Naive B cell (primary cell): ENCODE measurements at regions not wholly inside any gene's neighbourhood (a gene's known extent, or its start where the extent isn't known, plus 50 kb on each side); places are given as distances from the start of the nearest gene placed in this dataset.
A peak's percentile ranks its signal among the peaks of the same experiment; 100 is the strongest.
"Not testable (repeated sequence)": the region's sequence is repeated elsewhere in the genome, so short reads cannot be mapped to it uniquely, and the experiment has no call there.

ENCODE experiments used
- ATAC-seq, 2 donors: fragments of 150-1000 bp; cut with Tn5 transposase; 2 replicates each; pipeline ENCODE4 v1.10.0; 2021; ENCODE audit warnings: low read depth in 2 of 2, mild to moderate bottlenecking in 2 of 2, moderate library complexity in 2 of 2
- DNase-seq: peaks from one replicate; pipeline ENCODE4 v3.0.0; 2022
- H3K27ac Mint-ChIP-seq, 6 donors: one replicate each; pipeline ENCODE4 v1.8.0; 2020 to 2022; ENCODE audit warnings: mild to moderate bottlenecking in 6 of 6, mixed read lengths in 6 of 6, moderate library complexity in 5 of 6, inconsistent platforms in 2 of 6
- H3K27me3 Mint-ChIP-seq, 3 donors: one replicate each; pipeline ENCODE4 v1.8.0; 2021 to 2022; ENCODE audit warnings: mixed read lengths in 3 of 3, mild to moderate bottlenecking in 1 of 3
- H3K36me3 Mint-ChIP-seq, 2 donors: one replicate each; pipeline ENCODE4 v1.8.0; 2020 to 2022; ENCODE audit warnings: mixed read lengths in 2 of 2, inconsistent platforms in 1 of 2, mild to moderate bottlenecking in 1 of 2
- H3K4me1 Mint-ChIP-seq, 3 donors: one replicate each; pipeline ENCODE4 v1.8.0; 2020 to 2022; ENCODE audit warnings: mixed read lengths in 3 of 3, inconsistent platforms in 1 of 3, mild to moderate bottlenecking in 1 of 3, moderate library complexity in 1 of 3
- H3K4me3 Mint-ChIP-seq, 8 donors: one replicate each; pipeline ENCODE4 v1.8.0; 2020 to 2022; ENCODE audit warnings: mild to moderate bottlenecking in 8 of 8, mixed read lengths in 8 of 8, moderate library complexity in 8 of 8, inconsistent platforms in 2 of 8
- H3K9me3 Mint-ChIP-seq, 7 donors: one replicate each; pipeline ENCODE4 v1.8.0; 2020 to 2022; ENCODE audit warnings: mixed read lengths in 7 of 7, mild to moderate bottlenecking in 5 of 7, inconsistent platforms in 2 of 7, moderate library complexity in 1 of 7

GRCh38 chr1:170424346-170424745, 107.6 kb upstream of the GORAB start:
- peaks cover 0 to 9% (median 6%) of the 10 kb centered on the region in 7 donors for H3K9me3 Mint-ChIP-seq
- H3K4me3 Mint-ChIP-seq, result no peak overlapping the region
- H3K4me1 Mint-ChIP-seq, result no peaks in the 10 kb centered on the region
- peaks cover 0 to 17% (median 8%) of the 10 kb centered on the region in 3 donors for H3K27me3 Mint-ChIP-seq
- ATAC-seq, result no peak
- no peaks in the 10 kb centered on the region for H3K36me3 Mint-ChIP-seq
- no peak for DNase-seq
- H3K27ac Mint-ChIP-seq, result peak overlapping the region in 1 of 6 donors; percentile 22

DNA sequence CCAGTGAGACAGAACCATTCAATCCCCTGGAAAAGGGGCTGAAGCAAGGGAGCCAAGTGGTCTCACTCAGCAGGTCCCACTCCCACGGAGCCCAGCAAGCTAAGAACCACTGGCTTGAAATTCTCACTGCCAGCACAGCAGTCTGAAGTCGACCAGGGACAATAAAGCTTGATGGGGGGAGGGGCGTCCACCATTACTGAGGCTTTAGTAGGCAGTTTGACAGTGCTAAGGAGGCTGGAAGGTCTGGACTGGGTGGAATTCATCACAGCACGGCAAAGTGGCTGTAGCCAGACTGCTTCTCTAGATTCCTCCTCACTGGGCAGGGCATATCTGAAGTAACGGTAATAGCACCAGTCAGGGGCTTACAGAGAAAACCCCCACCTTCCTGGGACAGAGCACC, 105.4 kb upstream of the GORAB start:
- DNase-seq (no peak), ATAC-seq (no peak)
- Mint-ChIP-seq H3K4me3 (no peak overlapping the region), H3K27me3 (peaks cover 0 to 18% (median 8%) of the 10 kb centered on the region in 3 donors), H3K4me1 (no peaks in the 10 kb centered on the region), H3K36me3 (no peaks in the 10 kb centered on the region), H3K9me3 (peaks cover 2 to 23% (median 7%) of the 10 kb centered on the region in 7 donors), H3K27ac (no peak overlapping the region)

DNA sequence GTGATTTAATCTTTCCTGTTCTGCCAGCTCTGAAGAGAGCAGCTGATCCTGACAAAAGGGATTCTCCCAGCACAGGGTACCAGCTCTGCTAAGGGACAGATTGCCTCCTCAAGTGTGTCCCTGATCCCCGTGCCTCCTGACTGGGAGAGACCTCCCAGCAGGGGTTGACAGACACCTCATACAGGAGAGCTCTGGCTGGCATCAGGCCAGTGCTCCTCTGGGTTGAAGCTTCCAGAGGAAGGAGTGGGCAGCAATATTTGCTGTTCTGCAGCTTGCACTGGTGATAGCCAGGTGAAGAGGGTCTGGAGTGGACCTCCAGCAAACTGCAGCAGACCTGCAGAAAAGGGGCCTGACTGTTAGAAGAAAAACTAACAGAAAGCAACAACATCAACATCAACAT, 105.0 kb upstream of the GORAB start:
- H3K4me1 Mint-ChIP-seq, ATAC-seq, H3K27ac Mint-ChIP-seq, DNase-seq, H3K36me3 Mint-ChIP-seq: not testable (repeated sequence)
- peaks cover 2 to 27% (median 7%) of the 10 kb centered on the region in 7 donors for H3K9me3 Mint-ChIP-seq
- H3K27me3 Mint-ChIP-seq, result peaks cover 0 to 18% (median 8%) of the 10 kb centered on the region in 3 donors
- peak overlapping the region in 1 of 8 donors; percentile 18 for H3K4me3 Mint-ChIP-seq

DNA sequence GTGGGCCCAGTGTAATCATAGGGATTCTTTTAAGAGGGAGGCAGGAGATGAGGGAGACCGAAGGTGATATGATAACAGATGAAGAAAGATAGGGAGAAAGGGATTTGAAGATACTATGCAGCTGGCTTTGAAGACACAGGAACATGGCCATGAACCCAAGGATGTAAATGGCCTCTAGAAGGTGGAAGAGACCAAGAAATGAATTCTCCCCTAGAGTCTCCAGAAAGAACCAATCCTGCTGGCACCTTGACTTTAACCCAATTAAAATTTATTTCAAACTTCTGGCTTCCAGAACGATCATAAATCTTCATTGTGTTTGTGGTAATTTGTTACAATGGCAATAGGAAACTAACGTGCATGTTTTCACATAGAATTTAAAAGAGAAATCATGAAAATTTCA, 95.0 kb upstream of the GORAB start:
- no peak for DNase-seq
- no peak overlapping the region for H3K4me3 Mint-ChIP-seq
- no peaks in the 10 kb centered on the region for H3K36me3 Mint-ChIP-seq
- no peak for ATAC-seq
- H3K27me3 Mint-ChIP-seq, result no peaks in the 10 kb centered on the region
- peaks cover 0 to 8% (median under 1%) of the 10 kb centered on the region in 7 donors for H3K9me3 Mint-ChIP-seq
- no peak overlapping the region for H3K27ac Mint-ChIP-seq
- H3K4me1 Mint-ChIP-seq, result no peaks in the 10 kb centered on the region

- ATAC-seq (no peak), DNase-seq (no peak)
- Mint-ChIP-seq H3K4me3 (no peak overlapping the region), H3K9me3 (peaks cover 0 to 8% (median 0%) of the 10 kb centered on the region in 7 donors), H3K4me1 (no peaks in the 10 kb centered on the region), H3K27ac (no peak overlapping the region), H3K36me3 (no peaks in the 10 kb centered on the region), H3K27me3 (no peaks in the 10 kb centered on the region)
These were observed 86.9 kb upstream of the GORAB start for GRCh38 chr1:170445096-170445495.

DNA sequence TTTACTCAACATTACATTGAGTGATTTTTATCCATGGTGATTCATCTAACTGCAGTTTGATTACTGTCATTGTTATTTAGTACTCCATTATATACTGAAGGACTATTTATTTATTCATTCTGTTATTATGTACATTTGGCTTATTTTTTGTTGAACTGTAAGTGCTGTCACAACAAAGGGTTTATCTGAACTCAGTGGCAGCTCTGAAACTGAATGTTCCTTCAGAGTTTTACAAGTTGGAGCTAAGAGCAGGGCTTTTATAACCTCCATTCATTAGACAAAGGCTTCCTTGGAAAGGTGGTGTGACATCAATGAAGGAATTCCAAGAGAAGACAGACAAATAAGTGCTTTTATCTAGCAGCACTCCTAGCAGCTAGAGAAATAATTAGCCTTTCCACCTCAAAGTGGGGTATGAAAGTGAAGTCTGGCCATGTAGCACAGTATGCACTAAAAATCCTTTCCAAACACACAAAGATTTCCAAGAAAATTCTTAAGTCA, 83.3 kb upstream of the GORAB start:
- no peaks in the 10 kb centered on the region for H3K4me1 Mint-ChIP-seq
- DNase-seq, result no peak
- peaks cover 5 to 22% (median 8%) of the 10 kb centered on the region in 7 donors for H3K9me3 Mint-ChIP-seq
- no peak for ATAC-seq
- H3K27ac Mint-ChIP-seq, result no peak overlapping the region
- H3K36me3 Mint-ChIP-seq, result no peaks in the 10 kb centered on the region
- H3K27me3 Mint-ChIP-seq, result no peaks in the 10 kb centered on the region
- no peak overlapping the region for H3K4me3 Mint-ChIP-seq

GRCh38 chr1:170457325-170458050, 74.5 kb upstream of the GORAB start:
- H3K4me3 Mint-ChIP-seq, H3K27ac Mint-ChIP-seq, ATAC-seq, H3K4me1 Mint-ChIP-seq, H3K36me3 Mint-ChIP-seq, DNase-seq, H3K27me3 Mint-ChIP-seq: not testable (repeated sequence)
- H3K9me3 Mint-ChIP-seq, result peaks cover 6 to 29% (median 18%) of the 10 kb centered on the region in 7 donors

GRCh38 chr1:170460001-170460400, 72.0 kb upstream of the GORAB start:
- no peak for DNase-seq
- H3K9me3 Mint-ChIP-seq, result peaks cover 3 to 16% (median 9%) of the 10 kb centered on the region in 7 donors
- H3K36me3 Mint-ChIP-seq, result peaks cover 0 to 9% of the 10 kb centered on the region in 2 donors
- no peak overlapping the region for H3K27ac Mint-ChIP-seq
- H3K4me3 Mint-ChIP-seq, result no peak overlapping the region
- H3K27me3 Mint-ChIP-seq, result peaks cover 0 to 8% (median 0%) of the 10 kb centered on the region in 3 donors
- no peak for ATAC-seq
- no peaks in the 10 kb centered on the region for H3K4me1 Mint-ChIP-seq

DNA sequence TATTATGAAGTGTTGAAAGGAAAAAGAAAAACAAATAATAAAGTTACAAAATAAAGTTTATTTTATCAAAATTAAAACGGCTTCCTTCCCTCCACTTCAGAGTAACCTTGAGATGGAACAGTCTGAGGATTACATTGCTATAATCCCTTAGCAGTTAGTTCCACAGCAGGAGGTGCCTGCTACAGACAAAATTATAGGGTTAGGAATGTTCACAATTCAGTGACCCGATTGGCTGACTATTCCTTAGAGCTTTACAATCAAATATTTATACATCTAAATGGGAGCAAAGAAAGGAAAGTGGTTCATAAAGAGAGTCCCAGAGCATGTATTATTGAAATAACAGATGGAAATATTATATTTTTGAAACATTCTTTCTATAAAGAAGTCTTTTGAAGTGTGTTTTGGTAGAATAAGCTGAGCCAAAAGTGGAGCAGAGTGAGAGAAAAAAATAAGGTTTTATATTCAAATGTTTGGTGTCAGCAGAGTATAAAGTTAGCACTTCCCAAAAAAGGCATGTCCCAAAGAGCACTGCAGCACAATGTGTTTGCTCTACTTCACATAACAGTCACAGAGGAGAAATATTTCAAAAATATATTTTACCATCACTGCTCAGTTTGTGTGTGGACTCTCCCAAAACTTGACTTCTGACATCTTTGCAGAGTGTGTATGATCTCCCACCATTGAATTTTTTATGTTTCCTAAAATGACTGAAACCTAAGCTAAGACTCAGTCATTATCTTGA, 71.4 kb upstream of the GORAB start:
- Mint-ChIP-seq H3K9me3 (peaks cover 1 to 16% (median 9%) of the 10 kb centered on the region in 7 donors), H3K36me3 (peaks cover 0 to 9% of the 10 kb centered on the region in 2 donors), H3K27me3 (peaks cover 0 to 8% (median 0%) of the 10 kb centered on the region in 3 donors), H3K4me1 (no peaks in the 10 kb centered on the region), H3K4me3 (no peak overlapping the region), H3K27ac (no peak overlapping the region)
- ATAC-seq (no peak), DNase-seq (no peak)

DNA sequence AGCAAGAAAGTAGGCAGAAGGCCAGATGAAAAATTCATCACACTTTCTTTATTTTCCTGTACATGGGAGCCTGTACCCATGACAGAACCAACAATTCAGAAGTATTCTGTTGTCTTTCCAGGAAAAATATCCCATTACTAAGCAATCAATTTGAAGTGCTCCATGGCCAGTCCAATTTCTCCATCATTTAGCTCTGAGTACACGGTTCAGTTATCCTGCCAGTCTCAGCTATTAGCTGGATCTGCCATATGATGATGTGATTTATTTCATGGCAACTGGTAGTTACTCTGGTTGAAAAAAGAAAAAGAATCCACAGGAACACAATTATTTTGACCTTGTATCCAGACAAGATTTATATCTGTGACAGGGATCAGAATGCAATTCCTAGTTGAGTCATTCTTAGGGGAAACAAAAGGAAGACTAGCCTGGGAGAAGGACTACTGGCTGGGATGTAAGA, 70.6 kb upstream of the GORAB start:
- Mint-ChIP-seq H3K4me1 (no peaks in the 10 kb centered on the region), H3K27me3 (peaks cover 0 to 9% (median 0%) of the 10 kb centered on the region in 3 donors), H3K27ac (no peak overlapping the region), H3K36me3 (peaks cover 0 to 9% of the 10 kb centered on the region in 2 donors), H3K9me3 (peaks cover 0 to 15% (median 11%) of the 10 kb centered on the region in 7 donors), H3K4me3 (no peak overlapping the region)
- DNase-seq (no peak), ATAC-seq (no peak)

DNA sequence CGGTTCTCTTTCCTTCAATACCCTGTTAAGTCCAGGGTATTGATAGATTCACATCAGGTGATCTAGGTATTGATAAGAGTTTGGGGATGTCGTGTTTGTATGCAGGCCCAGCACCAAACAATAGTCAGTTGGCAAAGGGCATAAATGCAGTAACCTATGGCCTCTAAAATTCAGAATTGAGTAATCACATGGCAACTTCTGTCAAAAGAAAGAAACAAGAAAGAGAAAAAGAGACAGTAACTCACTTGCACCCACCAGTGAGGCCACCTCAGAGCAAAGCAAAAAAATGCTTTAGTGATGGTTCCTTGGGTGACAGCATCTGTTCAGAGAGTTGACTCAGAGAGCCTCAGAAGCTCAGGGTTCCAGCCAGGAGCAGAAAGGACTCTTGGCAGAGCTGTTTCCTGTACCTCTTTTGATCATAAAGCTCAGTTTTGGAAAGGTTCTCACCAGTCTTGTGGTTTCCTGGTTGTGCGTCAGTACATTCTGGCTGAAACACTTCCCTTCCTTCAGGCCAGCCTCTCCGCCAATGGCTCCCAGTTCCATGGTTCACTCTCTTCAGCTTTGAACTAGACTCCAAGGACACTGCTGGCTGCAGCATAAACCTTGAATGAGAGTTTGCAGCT, 70.1 kb upstream of the GORAB start:
- DNase-seq (no peak), ATAC-seq (no peak)
- Mint-ChIP-seq H3K9me3 (peaks cover 2 to 12% (median 10%) of the 10 kb centered on the region in 7 donors), H3K4me3 (no peak overlapping the region), H3K27ac (no peak overlapping the region), H3K4me1 (no peaks in the 10 kb centered on the region), H3K27me3 (peaks cover 0 to 14% (median 0%) of the 10 kb centered on the region in 3 donors), H3K36me3 (peaks cover 0 to 9% of the 10 kb centered on the region in 2 donors)

DNA sequence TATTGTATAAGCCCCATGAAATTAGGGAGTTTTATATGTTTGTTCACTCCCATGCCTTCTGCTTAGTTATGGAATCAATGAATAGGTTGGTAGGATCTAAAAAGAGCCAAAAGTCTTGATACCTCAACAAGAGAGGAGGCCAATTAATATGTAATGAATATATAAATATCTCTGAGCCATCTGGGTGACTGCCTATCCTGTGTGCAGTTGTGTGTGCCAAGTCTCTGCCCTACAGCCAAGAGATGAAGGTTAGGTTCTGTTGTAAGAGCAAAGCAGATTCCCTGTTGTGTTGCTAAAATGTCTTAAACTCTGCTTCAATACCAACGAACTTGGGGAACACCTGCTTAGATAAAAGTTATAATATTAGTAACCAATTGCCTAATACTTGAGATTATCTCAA, 61.8 kb upstream of the GORAB start:
- no peaks in the 10 kb centered on the region for H3K4me1 Mint-ChIP-seq
- DNase-seq, result no peak
- no peak overlapping the region for H3K27ac Mint-ChIP-seq

GRCh38 chr1:170471398-170472053, 60.4 kb upstream of the GORAB start:
- no peak overlapping the region for H3K4me3 Mint-ChIP-seq

More for the DNA sequence above, 61.8 kb upstream of the GORAB start:
- no peak for ATAC-seq
- Mint-ChIP-seq H3K4me3 (no peak overlapping the region), H3K9me3 (peaks cover 3 to 10% (median 7%) of the 10 kb centered on the region in 7 donors), H3K36me3 (no peaks in the 10 kb centered on the region), H3K27me3 (peaks cover 0 to 6% (median 4%) of the 10 kb centered on the region in 3 donors)

More at GRCh38 chr1:170471398-170472053, 60.4 kb upstream of the GORAB start:
- no peaks in the 10 kb centered on the region for H3K4me1 Mint-ChIP-seq
- peaks cover 0 to 4% (median 3%) of the 10 kb centered on the region in 3 donors for H3K27me3 Mint-ChIP-seq
- ATAC-seq (no peak), DNase-seq (no peak)
- H3K9me3 Mint-ChIP-seq, result peaks cover 0 to 8% (median 4%) of the 10 kb centered on the region in 7 donors
- no peaks in the 10 kb centered on the region for H3K36me3 Mint-ChIP-seq
- no peak overlapping the region for H3K27ac Mint-ChIP-seq
